ENCODE measurements at regions not wholly inside any gene's neighbourhood (a gene's known extent, or its start where the extent isn't known, plus 50 kb on each side); places are given as distances from the start of the nearest gene placed in this dataset.

DNA sequence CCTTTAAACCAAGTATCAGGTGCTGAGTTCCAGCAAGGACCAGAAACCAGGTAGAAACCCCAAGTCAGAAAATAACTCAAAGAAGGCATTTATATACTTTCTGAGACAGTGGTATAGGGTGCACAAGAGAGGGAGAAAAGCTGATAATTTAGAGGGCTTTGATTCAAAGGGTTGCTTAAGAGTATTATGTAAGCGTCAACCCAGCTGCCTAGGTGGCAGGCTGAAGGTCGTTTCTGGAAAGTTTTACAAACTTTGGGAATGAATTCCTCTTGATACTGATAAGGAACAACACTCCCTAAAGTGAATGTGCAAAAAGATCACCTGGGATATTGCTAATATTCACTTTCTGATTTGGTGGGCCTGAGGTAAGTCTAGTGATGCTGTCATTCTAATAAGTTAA is 800.7 kb downstream of the MAFB start:
- no peak for DNase-seq (ENCODE audit: low spot score in 2 of 2, unreplicated experiment in 2 of 2)
- Mint-ChIP-seq H3K36me3 (no peaks in the 10 kb centered on the region), H3K4me3 (no peak overlapping the region), H3K27me3 (ENCODE audit: low read depth) (no peaks in the 10 kb centered on the region), H3K4me1 (peaks cover 6% of the 10 kb centered on the region), H3K27ac (no peak overlapping the region), H3K9me3 (no peaks in the 10 kb centered on the region)
- no peak for TF ChIP-seq CTCF (IDR thresholded peaks at IDR 0.05; ENCODE audit: unreplicated experiment)

DNA sequence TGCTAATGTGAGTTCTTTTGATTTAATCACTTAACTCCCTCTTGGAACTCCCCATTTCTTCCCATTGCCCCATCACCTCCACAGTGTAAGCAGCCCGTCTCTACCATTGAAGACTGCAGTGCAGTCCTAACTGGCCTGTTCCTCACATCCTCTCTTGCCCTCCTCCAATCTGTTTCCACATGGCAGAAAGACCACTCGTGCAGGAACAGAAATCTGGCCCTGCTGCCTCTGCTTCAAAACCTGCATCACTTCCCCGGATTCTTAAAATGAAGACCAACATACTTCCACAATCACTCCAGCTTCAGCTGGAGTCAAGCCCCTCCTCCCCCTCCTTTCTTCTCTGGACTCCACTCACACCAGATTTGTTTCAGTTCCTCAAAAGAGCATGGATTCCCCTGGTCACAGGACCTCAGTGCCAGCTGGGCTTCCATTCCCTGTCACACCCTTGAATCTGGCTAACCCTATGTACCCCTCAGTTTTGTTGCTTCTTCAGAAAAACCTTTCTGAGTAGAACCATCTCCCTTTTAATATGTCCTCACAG is 802.3 kb downstream of the MAFB start:
- Mint-ChIP-seq H3K27me3 (ENCODE audit: low read depth) (no peaks in the 10 kb centered on the region), H3K4me3 (no peak overlapping the region)
- TF ChIP-seq CTCF (IDR thresholded peaks at IDR 0.05; ENCODE audit: unreplicated experiment) = no peak

DNA sequence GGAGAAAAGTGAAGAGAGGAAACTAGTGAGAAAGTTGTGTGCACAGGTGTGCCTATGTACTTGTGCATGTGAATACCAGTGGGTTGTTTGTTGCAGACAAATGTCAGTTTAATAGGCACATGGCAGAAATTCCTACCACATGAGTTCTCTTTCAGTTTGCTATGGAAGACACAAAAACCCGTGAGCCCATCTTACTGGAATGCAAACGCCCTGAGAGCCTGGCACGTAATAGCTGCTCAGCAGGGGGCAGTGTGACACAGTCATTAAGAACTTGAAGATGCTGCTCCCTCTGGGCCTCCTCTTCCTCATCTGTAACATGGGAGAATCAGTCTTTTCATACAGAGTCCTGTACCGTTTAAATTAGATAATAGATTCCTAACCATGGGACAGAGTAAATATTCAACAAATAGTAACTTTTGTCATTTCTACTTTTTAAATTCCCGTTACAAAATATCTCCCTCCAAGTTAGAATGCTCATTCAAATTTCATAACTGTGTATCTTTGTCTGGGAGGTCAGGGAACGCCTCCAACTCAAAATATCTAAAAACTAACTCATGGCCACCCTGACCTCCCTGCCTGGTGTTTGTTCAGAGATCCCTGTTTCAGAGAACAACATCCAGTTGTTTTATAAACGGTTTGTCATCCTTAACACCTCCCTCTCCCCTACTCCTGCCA is 802.9 kb downstream of the MAFB start:
- Mint-ChIP-seq H3K36me3 (no peaks in the 10 kb centered on the region), H3K27me3 (ENCODE audit: low read depth) (no peaks in the 10 kb centered on the region), H3K4me1 (no peaks in the 10 kb centered on the region), H3K9me3 (peaks cover 4% of the 10 kb centered on the region), H3K4me3 (no peak overlapping the region), H3K27ac (no peak overlapping the region)
- TF ChIP-seq CTCF (IDR thresholded peaks at IDR 0.05; ENCODE audit: unreplicated experiment) = no peak
- DNase-seq (ENCODE audit: low spot score in 2 of 2, unreplicated experiment in 2 of 2) = peak in 1 of 2 experiments; percentile 42

More for the DNA sequence above, 802.3 kb downstream of the MAFB start:
- Mint-ChIP-seq H3K36me3 (no peaks in the 10 kb centered on the region), H3K27ac (no peak overlapping the region), H3K4me1 (no peaks in the 10 kb centered on the region), H3K9me3 (peaks cover 4% of the 10 kb centered on the region)
- no peak for DNase-seq (ENCODE audit: low spot score in 2 of 2, unreplicated experiment in 2 of 2)

GRCh38 chr20:39882806-39883205 is 806.2 kb downstream of the MAFB start:
- no peak for TF ChIP-seq CTCF (IDR thresholded peaks at IDR 0.05; ENCODE audit: unreplicated experiment)
- Mint-ChIP-seq H3K27me3 (ENCODE audit: low read depth) (no peaks in the 10 kb centered on the region), H3K4me1 (peaks cover 5% of the 10 kb centered on the region), H3K36me3 (no peaks in the 10 kb centered on the region), H3K4me3 (no peak overlapping the region), H3K9me3 (peaks cover 7% of the 10 kb centered on the region), H3K27ac (no peak overlapping the region)
- no peak for DNase-seq (ENCODE audit: low spot score in 2 of 2, unreplicated experiment in 2 of 2)

DNA sequence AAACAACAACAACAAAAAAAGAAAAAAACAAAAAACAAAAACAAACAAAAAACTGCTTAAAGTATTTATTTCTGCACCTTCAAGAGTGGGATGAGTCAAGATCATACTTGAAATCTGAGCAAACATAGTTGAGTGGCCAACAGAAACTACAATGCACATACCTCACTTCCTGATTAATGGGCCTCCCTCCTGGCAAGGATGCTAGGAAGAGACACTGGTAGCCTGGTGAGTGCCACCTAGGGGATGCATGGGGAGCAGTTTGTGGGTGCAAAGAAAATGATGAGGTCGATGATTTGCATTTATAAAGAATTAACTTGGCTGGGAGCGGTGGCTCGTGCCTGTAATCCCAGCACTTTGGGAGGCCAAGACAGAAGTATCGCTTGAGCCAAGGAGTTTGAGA is 808.1 kb downstream of the MAFB start:
- no peaks in the 10 kb centered on the region for H3K27me3 Mint-ChIP-seq (ENCODE audit: low read depth)
- peaks cover 7% of the 10 kb centered on the region for H3K9me3 Mint-ChIP-seq
- H3K4me3 Mint-ChIP-seq = no peak overlapping the region
- no peak for TF ChIP-seq CTCF (IDR thresholded peaks at IDR 0.05; ENCODE audit: unreplicated experiment)
- H3K27ac Mint-ChIP-seq = no peak overlapping the region
- no peaks in the 10 kb centered on the region for H3K36me3 Mint-ChIP-seq
- no peak for DNase-seq (ENCODE audit: low spot score in 2 of 2, unreplicated experiment in 2 of 2)
- peaks cover 20% of the 10 kb centered on the region for H3K4me1 Mint-ChIP-seq

All from mesothelial cell of epicardium (in vitro differentiated cells).